ENCODE measurements at regions not wholly inside any gene's neighbourhood (a gene's known extent, or its start where the extent isn't known, plus 50 kb on each side); places are given as distances from the start of the nearest gene placed in this dataset.
"Not testable (repeated sequence)": the region's sequence is repeated elsewhere in the genome, so short reads cannot be mapped to it uniquely, and the experiment has no call there.

- H3K4me3 ChIP-seq; H3K9me3 ChIP-seq; H3K4me1 ChIP-seq; H3K27ac ChIP-seq; H3K36me3 ChIP-seq; DNase-seq (ENCODE audit: low spot score in 2 of 2); H3K27me3 ChIP-seq: not testable (repeated sequence)
- no CpG with 5 or more reads among the region's 5 CpGs for WGBS
Observed at GRCh38 chr1:206297145-206298031, 94.0 kb downstream of the SRGAP2 start.

- H3K4me3 ChIP-seq; H3K27ac ChIP-seq; H3K27me3 ChIP-seq; DNase-seq (ENCODE audit: low spot score in 2 of 2); H3K4me1 ChIP-seq; H3K36me3 ChIP-seq; H3K9me3 ChIP-seq: not testable (repeated sequence)
- 20% methylated on average over 1 of the region's 4 CpGs for WGBS
Observed at GRCh38 chr1:206298032-206298392, 94.7 kb downstream of the SRGAP2 start.

GRCh38 chr1:206299181-206299791, 95.9 kb downstream of the SRGAP2 start:
- not testable (repeated sequence) for H3K9me3 ChIP-seq; H3K4me3 ChIP-seq; H3K27me3 ChIP-seq; H3K4me1 ChIP-seq; H3K27ac ChIP-seq; DNase-seq (ENCODE audit: low spot score in 2 of 2); H3K36me3 ChIP-seq
- 75% methylated on average over 2 of the region's 5 CpGs for WGBS

GRCh38 chr1:206299942-206300341, 96.6 kb downstream of the SRGAP2 start:
- not testable (repeated sequence) for H3K27ac ChIP-seq; H3K9me3 ChIP-seq; H3K27me3 ChIP-seq; H3K4me3 ChIP-seq; H3K36me3 ChIP-seq; DNase-seq (ENCODE audit: low spot score in 2 of 2); H3K4me1 ChIP-seq
- WGBS: no CpG with 5 or more reads among the region's 2 CpGs

- H3K4me3 ChIP-seq; DNase-seq (ENCODE audit: low spot score in 2 of 2); H3K27ac ChIP-seq; H3K36me3 ChIP-seq; H3K27me3 ChIP-seq; H3K9me3 ChIP-seq; H3K4me1 ChIP-seq: not testable (repeated sequence)
- WGBS: no CpG with 5 or more reads among the region's 1 CpG
Observed at GRCh38 chr1:206302056-206302455, 98.7 kb downstream of the SRGAP2 start.

GRCh38 chr1:206307442-206307841, 104.1 kb downstream of the SRGAP2 start:
- not testable (repeated sequence) for DNase-seq (ENCODE audit: low spot score in 2 of 2); H3K4me1 ChIP-seq; H3K9me3 ChIP-seq; H3K27ac ChIP-seq; H3K27me3 ChIP-seq; H3K4me3 ChIP-seq; H3K36me3 ChIP-seq
- no CpG with 5 or more reads among the region's 31 CpGs for WGBS

GRCh38 chr1:206310948-206311347, 107.6 kb downstream of the SRGAP2 start:
- H3K4me3 ChIP-seq; DNase-seq (ENCODE audit: low spot score in 2 of 2); H3K9me3 ChIP-seq; H3K4me1 ChIP-seq; H3K27ac ChIP-seq; H3K27me3 ChIP-seq; H3K36me3 ChIP-seq: not testable (repeated sequence)
- WGBS: no CpG with 5 or more reads among the region's 2 CpGs

GRCh38 chr1:206311611-206312273, 108.4 kb downstream of the SRGAP2 start:
- 60% methylated on average over 1 of the region's 7 CpGs for WGBS
- not testable (repeated sequence) for DNase-seq (ENCODE audit: low spot score in 2 of 2); H3K27me3 ChIP-seq

GRCh38 chr1:206312274-206312665, 108.9 kb downstream of the SRGAP2 start:
- H3K36me3 ChIP-seq; H3K9me3 ChIP-seq; H3K27me3 ChIP-seq; H3K4me3 ChIP-seq; H3K4me1 ChIP-seq; H3K27ac ChIP-seq; DNase-seq (ENCODE audit: low spot score in 2 of 2): not testable (repeated sequence)
- 88% methylated on average over 4 of the region's 6 CpGs for WGBS

More at GRCh38 chr1:206311611-206312273, 108.4 kb downstream of the SRGAP2 start:
- not testable (repeated sequence) for H3K36me3 ChIP-seq, H3K27ac ChIP-seq, H3K4me3 ChIP-seq, H3K4me1 ChIP-seq, H3K9me3 ChIP-seq

GRCh38 chr1:206314951-206315636, 111.8 kb downstream of the SRGAP2 start:
- not testable (repeated sequence) for H3K27ac ChIP-seq; H3K4me1 ChIP-seq; H3K9me3 ChIP-seq; H3K36me3 ChIP-seq; DNase-seq (ENCODE audit: low spot score in 2 of 2); H3K27me3 ChIP-seq; H3K4me3 ChIP-seq
- no CpG with 5 or more reads among the region's 6 CpGs for WGBS

- H3K27ac ChIP-seq: not testable (repeated sequence)
- WGBS: no CpG with 5 or more reads among the region's 4 CpGs
Observed at GRCh38 chr1:206316901-206317300, 113.6 kb downstream of the SRGAP2 start.

GRCh38 chr1:206317878-206318514, 114.7 kb downstream of the SRGAP2 start:
- H3K4me3 ChIP-seq; H3K9me3 ChIP-seq; H3K4me1 ChIP-seq; DNase-seq (ENCODE audit: low spot score in 2 of 2); H3K36me3 ChIP-seq; H3K27ac ChIP-seq; H3K27me3 ChIP-seq: not testable (repeated sequence)
- 49% methylated on average over 4 of the region's 5 CpGs for whole genome bisulfite sequencing

More at GRCh38 chr1:206316901-206317300, 113.6 kb downstream of the SRGAP2 start:
- H3K36me3 ChIP-seq; H3K9me3 ChIP-seq; H3K4me1 ChIP-seq; DNase-seq (ENCODE audit: low spot score in 2 of 2); H3K4me3 ChIP-seq; H3K27me3 ChIP-seq: not testable (repeated sequence)

- not testable (repeated sequence) for H3K36me3 ChIP-seq; H3K9me3 ChIP-seq; H3K27me3 ChIP-seq; H3K4me1 ChIP-seq; H3K4me3 ChIP-seq; H3K27ac ChIP-seq; DNase-seq (ENCODE audit: low spot score in 2 of 2)
- WGBS: no CpG with 5 or more reads among the region's 2 CpGs
Observed at GRCh38 chr1:206320227-206320626, 116.9 kb downstream of the SRGAP2 start.
